NCI-H1048 (cell line): ENCODE measurements at regions not wholly inside any gene's neighbourhood (a gene's known extent, or its start where the extent isn't known, plus 50 kb on each side); places are given as distances from the start of the nearest gene placed in this dataset.
"Not testable (repeated sequence)": the region's sequence is repeated elsewhere in the genome, so short reads cannot be mapped to it uniquely, and the experiment has no call there.

Source experiments
- DNase-seq: peaks from one replicate; lab custom pipeline; 2025; lab: John Stamatoyannopoulos, UW

- DNase-seq: no peak
Measured at GRCh38 chr1:213464786-213465460, 413.9 kb downstream of the RPS6KC1 start.

- no peak for DNase-seq
Measured at GRCh38 chr1:213466541-213466940, 415.5 kb downstream of the RPS6KC1 start.

GRCh38 chr1:213474054-213474453, 423.0 kb downstream of the RPS6KC1 start:
- DNase-seq: no peak

GRCh38 chr1:213481395-213481794, 430.4 kb downstream of the RPS6KC1 start:
- DNase-seq: no peak

GRCh38 chr1:213484333-213484732, 433.3 kb downstream of the RPS6KC1 start:
- no peak for DNase-seq

GRCh38 chr1:213484758-213485157, 433.7 kb downstream of the RPS6KC1 start:
- DNase-seq: no peak

GRCh38 chr1:213486488-213486887, 435.4 kb downstream of the RPS6KC1 start:
- no peak for DNase-seq

GRCh38 chr1:213491468-213491867, 440.4 kb downstream of the RPS6KC1 start:
- DNase-seq: no peak

- DNase-seq: no peak
Measured at GRCh38 chr1:213492161-213493041, 441.4 kb downstream of the RPS6KC1 start.

- DNase-seq: no peak
Measured at GRCh38 chr1:213499444-213499843, 448.4 kb downstream of the RPS6KC1 start.

GRCh38 chr1:213507472-213508223, 456.6 kb downstream of the RPS6KC1 start:
- no peak for DNase-seq

GRCh38 chr1:213511173-213511572, 460.1 kb downstream of the RPS6KC1 start:
- DNase-seq: no peak

- no peak for DNase-seq
Measured at GRCh38 chr1:213512316-213512715, 461.3 kb downstream of the RPS6KC1 start.

GRCh38 chr1:213513006-213513405, 462.0 kb downstream of the RPS6KC1 start:
- no peak for DNase-seq

- not testable (repeated sequence) for DNase-seq
Measured at GRCh38 chr1:213514408-213515179, 463.6 kb downstream of the RPS6KC1 start.

- no peak for DNase-seq
Measured at GRCh38 chr1:213519098-213519497, 468.1 kb downstream of the RPS6KC1 start.

GRCh38 chr1:213521206-213521605, 466.6 kb upstream of the PROX1 start:
- DNase-seq: no peak

- DNase-seq: no peak
Measured at GRCh38 chr1:213523781-213524398, 463.9 kb upstream of the PROX1 start.

- DNase-seq: no peak
Measured at GRCh38 chr1:213526306-213526705, 461.5 kb upstream of the PROX1 start.

GRCh38 chr1:213530611-213531320, 457.0 kb upstream of the PROX1 start:
- DNase-seq: no peak
